Testis (tissue), 2 donors: ENCODE measurements at regions not wholly inside any gene's neighbourhood (a gene's known extent, or its start where the extent isn't known, plus 50 kb on each side); places are given as distances from the start of the nearest gene placed in this dataset.

Experiments used
- CTCF ChIP-seq, 3 experiments: fragments of 450-650 bp in 2 of 3; fragments of 200-600 bp in 1 of 3; sonication (generic) in 1 of 3; IDR thresholded peaks; one replicate each; pipeline ENCODE4 v1.5.1; 2016 to 2019; ENCODE audit warnings: antibody characterized with exemption in 3 of 3, mild to moderate bottlenecking in 2 of 3, moderate library complexity in 1 of 3
- POLR2A ChIP-seq: fragments of 450-650 bp; IDR thresholded peaks from one replicate; pipeline ENCODE4 v1.6.1; 2017; ENCODE audit warnings: antibody characterized with exemption, mild to moderate bottlenecking, moderate library complexity

DNA sequence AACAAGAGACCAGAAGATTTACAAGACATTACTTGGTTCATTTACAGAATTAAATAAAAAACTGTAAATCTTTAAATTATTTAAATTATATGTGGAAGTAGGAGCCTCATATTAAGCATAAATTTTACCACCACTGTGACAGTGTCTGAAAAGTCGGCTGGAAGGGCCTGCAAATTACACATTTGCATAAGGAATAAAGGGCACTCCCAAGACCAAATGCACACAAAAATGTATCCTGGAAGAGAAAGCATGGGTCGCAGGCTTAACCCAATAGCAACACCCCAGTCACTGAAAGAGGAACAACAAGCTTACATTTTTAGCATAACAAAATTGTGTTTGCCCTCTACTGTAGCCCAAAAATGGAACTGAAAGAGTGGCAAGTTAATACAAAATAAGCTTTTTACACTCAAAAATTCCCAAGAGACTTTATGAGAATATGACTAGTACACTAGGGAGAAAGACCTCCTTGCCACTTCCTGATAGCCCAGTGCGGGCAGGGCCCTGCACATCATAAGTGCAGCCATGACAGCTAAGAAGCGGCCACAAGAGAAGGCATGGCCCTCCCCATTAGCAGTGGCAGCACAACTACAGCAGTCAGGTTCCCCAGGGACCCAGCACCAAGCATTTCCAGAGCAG lies 482.0 kb downstream of the DTWD2 start:
- TF ChIP-seq CTCF (IDR thresholded peaks at IDR 0.05) (no peak), POLR2A (no peak)
